CD4-positive, alpha-beta T cell (primary cell): ENCODE measurements at regions not wholly inside any gene's neighbourhood (a gene's known extent, or its start where the extent isn't known, plus 50 kb on each side); places are given as distances from the start of the nearest gene placed in this dataset.
A peak's percentile ranks its signal among the peaks of the same experiment; 100 is the strongest.

ENCODE experiments used
- ATAC-seq: fragments of 200-7000 bp; cut with Tn5 transposase; one replicate; pipeline ENCODE4 v1.10.0; 2022; ENCODE audit warnings: mild to moderate bottlenecking; ENCODE audit not compliant: poor library complexity
- CTCF ChIA-PET: fragments of 350-600 bp; sonication (Branson Sonifier 250); formaldehyde crosslinking; loops from one replicate; lab custom pipeline; 2021; ENCODE audit warnings: antibody characterized with exemption, inconsistent platforms; lab: Charles Lee
- POLR2A ChIA-PET: fragments of 350-600 bp; sonication (Branson Sonifier 250); formaldehyde crosslinking; loops from one replicate; lab custom pipeline; 2021; ENCODE audit warnings: antibody characterized with exemption, inconsistent platforms; lab: Charles Lee
- DNase-seq, 14 experiments: peaks; one replicate each; pipeline ENCODE4 v3.0.0-alpha.2; 2013 to 2020; ENCODE audit warnings: mixed read lengths in 2 of 14
- H3K27ac ChIP-seq, 2 donors: one replicate each; pipeline versions ENCODE4 v1.5.1 to v1.7.0; 2013; ENCODE audit warnings: low read length in 2 of 2, low read depth in 1 of 2, mild to moderate bottlenecking in 1 of 2
- H3K27me3 ChIP-seq, 2 experiments: 1 replicate in 1 of 2; 2 replicates in 1 of 2; pipeline versions ENCODE4 v1.6.1 to v1.7.0; 2013; ENCODE audit warnings: low read length in 2 of 2, control low read depth in 1 of 2, mild to moderate bottlenecking in 1 of 2, moderate library complexity in 1 of 2; ENCODE audit not compliant: insufficient read depth in 2 of 2, control insufficient read depth in 1 of 2
- H3K36me3 ChIP-seq: one replicate; pipeline ENCODE4 v1.6.1; 2013; ENCODE audit warnings: low read length, control low read depth; ENCODE audit not compliant: insufficient read depth
- H3K4me1 ChIP-seq: one replicate; pipeline ENCODE4 v1.6.1; 2013; ENCODE audit warnings: low read length, control low read depth; ENCODE audit not compliant: insufficient read depth
- H3K4me3 ChIP-seq: one replicate; pipeline ENCODE4 v1.5.1; 2013; ENCODE audit warnings: mild to moderate bottlenecking, low read length, moderate library complexity
- H3K9me3 ChIP-seq, 2 experiments: 1 replicate in 1 of 2; 2 replicates in 1 of 2; pipeline versions ENCODE4 v1.6.1 to v1.7.0; 2013; ENCODE audit warnings: low read length in 2 of 2, mild to moderate bottlenecking in 2 of 2, control low read depth in 1 of 2, moderate library complexity in 1 of 2; ENCODE audit not compliant: control insufficient read depth in 1 of 2, insufficient read depth in 1 of 2
- H3K27ac Mint-ChIP-seq: one replicate; pipeline ENCODE4 v1.8.0; 2020; ENCODE audit warnings: mixed read lengths
- H3K27me3 Mint-ChIP-seq: one replicate; pipeline ENCODE4 v1.8.0; 2021; ENCODE audit warnings: mixed read lengths
- H3K36me3 Mint-ChIP-seq: one replicate; pipeline ENCODE4 v1.8.0; 2021; ENCODE audit warnings: low read depth, mixed read lengths
- H3K4me1 Mint-ChIP-seq: one replicate; pipeline ENCODE4 v1.8.0; 2021; ENCODE audit warnings: low read depth, mixed read lengths
- H3K4me3 Mint-ChIP-seq: one replicate; pipeline ENCODE4 v1.8.0; 2020; ENCODE audit warnings: mild to moderate bottlenecking, mixed read lengths
- H3K9me3 Mint-ChIP-seq: one replicate; pipeline ENCODE4 v1.8.0; 2020; ENCODE audit warnings: mixed read lengths
- intact Hi-C, 2 experiments: fragments of 100-400 bp; cut with DNase I in 1 of 2; cut with micrococcal nuclease in 1 of 2; formaldehyde crosslinking; loops; one replicate each; pipeline versions ENCODE4 v1.15.1 to v1.9.0; 2023 to 2025; cut with DNase I, micrococcal nuclease
- TF ChIP-seq, protein P1 (sequence below): fragments of 200-600 bp; IDR thresholded peaks from one replicate; pipeline ENCODE4 v1.8.0; 2022; ENCODE audit warnings: antibody characterized with exemption, mild to moderate bottlenecking

DNA sequence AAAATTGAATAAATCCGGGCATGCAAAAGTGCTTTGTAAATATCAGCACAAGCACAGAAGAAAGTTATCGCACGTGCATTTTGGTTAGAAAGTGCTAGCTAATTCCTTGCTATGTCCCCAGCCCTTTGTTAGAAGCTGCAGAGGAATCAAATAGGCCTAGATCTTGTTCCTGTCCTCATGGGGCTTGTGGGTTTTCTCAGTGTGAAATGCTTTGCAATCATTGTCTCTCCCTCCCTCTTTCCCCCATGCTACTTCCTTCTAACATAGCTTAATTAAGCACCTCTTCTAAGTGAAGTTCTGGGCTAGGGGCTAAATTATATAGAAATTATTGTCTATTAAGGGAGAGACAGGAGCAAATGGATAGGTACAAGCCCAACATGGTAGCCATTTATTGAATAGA is 271.7 kb downstream of the RPLP1 start:
- Histone ChIP-seq H3K27ac (no peak overlapping the region), H3K36me3 (no peaks in the 10 kb centered on the region), H3K9me3 (no peaks in the 10 kb centered on the region), H3K27me3 (no peaks in the 10 kb centered on the region), H3K4me1 (peaks cover 68% of the 10 kb centered on the region), H3K4me3 (no peak overlapping the region)
- POLR2A ChIA-PET, result interaction anchor here (0.9 to 1.1 kb wide), 4 partner anchors 10 to 373 kb away, joined by 3 read pairs; partner anchors contain the start of gene TLE3
- DNase-seq (peak in 1 of 14 experiments; percentile 9), ATAC-seq (no peak)
- no peaks in the 10 kb centered on the region for H3K27me3 Mint-ChIP-seq
- H3K36me3 Mint-ChIP-seq, result no peaks in the 10 kb centered on the region
- CTCF ChIA-PET, result interaction anchor here (2.1 kb wide), 1 partner anchor 374 kb away, joined by 6 read pairs; the partner anchor contains the start of gene TLE3
- no peaks in the 10 kb centered on the region for H3K9me3 Mint-ChIP-seq
- intact Hi-C loops, result loop anchor here in 1 of 2 experiments (5.0 to 10.0 kb wide), 2 partner anchors 147 to 300 kb away; no protein-coding TSS in a partner anchor
- H3K4me1 Mint-ChIP-seq, result peaks cover 59% of the 10 kb centered on the region
- H3K4me3 Mint-ChIP-seq, result no peak overlapping the region
- TF ChIP-seq, protein P1, sequence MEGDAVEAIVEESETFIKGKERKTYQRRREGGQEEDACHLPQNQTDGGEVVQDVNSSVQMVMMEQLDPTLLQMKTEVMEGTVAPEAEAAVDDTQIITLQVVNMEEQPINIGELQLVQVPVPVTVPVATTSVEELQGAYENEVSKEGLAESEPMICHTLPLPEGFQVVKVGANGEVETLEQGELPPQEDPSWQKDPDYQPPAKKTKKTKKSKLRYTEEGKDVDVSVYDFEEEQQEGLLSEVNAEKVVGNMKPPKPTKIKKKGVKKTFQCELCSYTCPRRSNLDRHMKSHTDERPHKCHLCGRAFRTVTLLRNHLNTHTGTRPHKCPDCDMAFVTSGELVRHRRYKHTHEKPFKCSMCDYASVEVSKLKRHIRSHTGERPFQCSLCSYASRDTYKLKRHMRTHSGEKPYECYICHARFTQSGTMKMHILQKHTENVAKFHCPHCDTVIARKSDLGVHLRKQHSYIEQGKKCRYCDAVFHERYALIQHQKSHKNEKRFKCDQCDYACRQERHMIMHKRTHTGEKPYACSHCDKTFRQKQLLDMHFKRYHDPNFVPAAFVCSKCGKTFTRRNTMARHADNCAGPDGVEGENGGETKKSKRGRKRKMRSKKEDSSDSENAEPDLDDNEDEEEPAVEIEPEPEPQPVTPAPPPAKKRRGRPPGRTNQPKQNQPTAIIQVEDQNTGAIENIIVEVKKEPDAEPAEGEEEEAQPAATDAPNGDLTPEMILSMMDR, result no peak
- H3K27ac Mint-ChIP-seq, result no peak overlapping the region

DNA sequence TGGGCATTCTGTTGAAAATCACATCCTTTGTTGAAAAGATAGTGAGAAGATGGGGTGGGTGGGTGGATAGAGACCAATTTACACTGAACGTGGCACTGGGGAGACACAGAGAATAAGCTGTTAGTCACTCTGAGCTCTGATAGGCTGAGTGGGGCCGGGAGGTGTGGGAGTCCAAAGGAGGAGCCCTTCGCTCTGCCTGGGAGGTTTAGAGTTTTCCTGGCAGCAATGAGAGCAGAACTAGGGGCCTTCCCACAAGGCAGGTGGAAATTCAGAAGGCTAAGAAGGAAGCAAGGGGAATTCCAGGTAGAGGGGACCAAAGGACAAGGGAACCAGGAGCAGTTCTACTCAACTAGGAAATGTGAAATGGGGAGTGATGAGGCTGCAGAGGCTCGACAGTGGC is 272.7 kb downstream of the RPLP1 start:
- Histone ChIP-seq H3K36me3 (no peaks in the 10 kb centered on the region), H3K4me3 (no peak overlapping the region), H3K27me3 (no peaks in the 10 kb centered on the region), H3K27ac (no peak overlapping the region), H3K4me1 (peaks cover 59% of the 10 kb centered on the region), H3K9me3 (no peaks in the 10 kb centered on the region)
- Mint-ChIP-seq H3K4me1 (peaks cover 52% of the 10 kb centered on the region), H3K27ac (no peak overlapping the region), H3K9me3 (no peaks in the 10 kb centered on the region), H3K36me3 (no peaks in the 10 kb centered on the region), H3K4me3 (no peak overlapping the region), H3K27me3 (no peaks in the 10 kb centered on the region)
- no peak for ATAC-seq
- POLR2A ChIA-PET, result interaction anchor here (0.7 to 0.9 kb wide), 2 partner anchors 68 to 372 kb away, joined by 3 read pairs; partner anchors contain the start of gene TLE3
- CTCF ChIA-PET, result no interaction called here
- TF ChIP-seq, protein P1, result no peak
- intact Hi-C loops, result loop anchor here (5.0 to 10.0 kb wide), 5 partner anchors 148 to 542 kb away; no protein-coding TSS in a partner anchor
- DNase-seq, result no peak

DNA sequence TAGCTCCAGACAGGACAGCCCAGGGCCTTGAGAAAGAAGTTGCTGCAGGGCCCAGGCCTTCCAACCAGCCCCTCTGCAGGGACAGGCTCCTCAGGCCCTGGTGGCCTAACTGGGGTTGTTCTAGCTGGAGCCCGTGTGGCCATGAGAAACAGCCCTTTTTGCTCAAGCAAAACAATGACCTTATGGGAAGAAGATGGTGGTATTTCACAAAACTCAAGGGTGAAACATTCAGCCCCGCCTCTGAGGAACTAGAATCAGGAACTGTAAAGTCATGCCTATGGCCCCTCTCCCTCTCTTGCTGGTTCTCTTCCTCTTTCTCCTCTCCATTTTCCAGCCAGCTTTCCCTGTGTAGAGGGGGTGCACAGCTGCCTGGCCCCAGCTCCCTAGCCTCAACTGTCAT is 273.3 kb downstream of the RPLP1 start:
- TF ChIP-seq, protein P1, result no peak
- Mint-ChIP-seq H3K4me1 (peaks cover 45% of the 10 kb centered on the region), H3K36me3 (no peaks in the 10 kb centered on the region), H3K4me3 (no peak overlapping the region), H3K27ac (no peak overlapping the region), H3K27me3 (no peaks in the 10 kb centered on the region), H3K9me3 (no peaks in the 10 kb centered on the region)
- Histone ChIP-seq H3K36me3 (no peaks in the 10 kb centered on the region), H3K27ac (no peak overlapping the region), H3K4me3 (no peak overlapping the region), H3K9me3 (no peaks in the 10 kb centered on the region), H3K27me3 (no peaks in the 10 kb centered on the region), H3K4me1 (peaks cover 52% of the 10 kb centered on the region)
- ATAC-seq (no peak), DNase-seq (peak in 3 of 14 experiments; percentile 19 to 54 (median 40))
- CTCF ChIA-PET, result no interaction called here
- POLR2A ChIA-PET, result interaction anchor here (1.0 kb wide), 1 partner anchor 30 kb away, joined by 3 read pairs; no protein-coding TSS in a partner anchor
- intact Hi-C loops, result loop anchor here (5.0 to 10.0 kb wide), 5 partner anchors 149 to 541 kb away; no protein-coding TSS in a partner anchor
